DND-41 (cell line): ENCODE measurements at regions not wholly inside any gene's neighbourhood (a gene's known extent, or its start where the extent isn't known, plus 50 kb on each side); places are given as distances from the start of the nearest gene placed in this dataset.

Experiments used
- ATAC-seq: fragments of 200-7000 bp; cut with Tn5 transposase; 3 replicates; pipeline ENCODE4 v1.9.1; 2021; ENCODE audit warnings: low read depth; ENCODE audit not compliant: insufficient read depth
- DNase-seq: peaks from one replicate; pipeline ENCODE4 v3.0.0-alpha.2; 2020
- H2AFZ ChIP-seq: 2 replicates; pipeline ENCODE4 v1.6.0; 2012; ENCODE audit warnings: low read depth, low read length
- H3K27ac ChIP-seq: 2 replicates; pipeline ENCODE4 v1.5.1; 2012; ENCODE audit warnings: low read length, inconsistent platforms
- H3K27me3 ChIP-seq: fragments of 200-600 bp; sonication (generic); 2 replicates; pipeline ENCODE4 v1.6.0; 2012; ENCODE audit warnings: low read length, mild to moderate bottlenecking, inconsistent platforms; ENCODE audit not compliant: insufficient read depth, poor library complexity
- H3K36me3 ChIP-seq: 2 replicates; pipeline ENCODE4 v1.5.1; 2012; ENCODE audit warnings: low read length, inconsistent platforms; ENCODE audit not compliant: insufficient read depth
- H3K4me1 ChIP-seq: 2 replicates; pipeline ENCODE4 v1.5.1; 2012; ENCODE audit warnings: mild to moderate bottlenecking, low read length; ENCODE audit not compliant: insufficient read depth
- H3K4me2 ChIP-seq: 2 replicates; pipeline ENCODE4 v1.6.0; 2012; ENCODE audit warnings: mild to moderate bottlenecking, moderate library complexity, low read length, inconsistent platforms; ENCODE audit not compliant: insufficient read depth
- H3K4me3 ChIP-seq, 2 experiments: fragments of 200-600 bp in 1 of 2; shearing (Covaris generic) in 1 of 2; 2 replicates each; pipeline ENCODE4 v1.5.1; 2012 to 2016; ENCODE audit warnings: inconsistent platforms in 2 of 2, low read length in 2 of 2, mild to moderate bottlenecking in 2 of 2, low read depth in 1 of 2, moderate library complexity in 1 of 2
- H3K79me2 ChIP-seq: 2 replicates; pipeline ENCODE4 v1.6.0; 2012; ENCODE audit warnings: low read length, inconsistent platforms; ENCODE audit not compliant: insufficient read depth
- H3K9ac ChIP-seq: 2 replicates; pipeline ENCODE4 v1.6.0; 2012; ENCODE audit warnings: low read depth, mild to moderate bottlenecking, inconsistent platforms, low read length, moderate library complexity
- H3K9me3 ChIP-seq: 2 replicates; pipeline ENCODE4 v1.5.1; 2012; ENCODE audit warnings: low read length, moderate library complexity, mild to moderate bottlenecking, inconsistent platforms; ENCODE audit not compliant: insufficient read depth, severe bottlenecking
- H4K20me1 ChIP-seq: 2 replicates; pipeline ENCODE4 v1.6.0; 2012; ENCODE audit warnings: low read length; ENCODE audit not compliant: insufficient read depth
- CTCF ChIP-seq: IDR thresholded peaks from 2 replicates; pipeline ENCODE4 v1.5.1; 2012; ENCODE audit warnings: borderline replicate concordance, low read length, moderate library complexity, mild to moderate bottlenecking; ENCODE audit not compliant: poor library complexity, severe bottlenecking; ENCODE audit errors: extremely low read depth
- EZH2 ChIP-seq: IDR thresholded peaks from 3 replicates; pipeline ENCODE4 v1.6.1; 2012; ENCODE audit warnings: borderline replicate concordance, low read depth, mild to moderate bottlenecking, moderate library complexity, low read length, inconsistent platforms; ENCODE audit not compliant: severe bottlenecking

DNA sequence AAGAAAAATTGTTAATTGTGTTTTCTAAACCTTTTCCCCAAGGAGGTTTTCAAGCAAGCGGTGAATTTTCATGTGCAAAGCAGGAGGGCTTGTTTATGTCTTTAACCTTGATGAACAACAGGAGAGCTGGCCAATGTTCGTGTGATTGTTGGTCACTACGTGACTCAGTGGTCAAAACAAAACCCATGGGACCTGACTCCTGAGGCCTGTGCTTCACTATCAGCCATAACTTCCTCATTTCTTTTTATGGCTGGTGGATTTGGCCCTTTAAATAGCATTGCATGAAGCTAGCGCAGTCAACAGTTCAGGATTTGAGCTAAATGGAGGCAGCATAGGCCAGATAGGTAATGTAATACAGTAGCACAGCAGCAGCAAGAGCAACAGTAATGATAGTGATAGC, 80.5 kb downstream of the MID1IP1 start:
- no peak overlapping the region for H2AFZ ChIP-seq
- H3K4me2 ChIP-seq = no peak overlapping the region
- H4K20me1 ChIP-seq = no peaks in the 10 kb centered on the region
- H3K27ac ChIP-seq = no peak overlapping the region; the same call in 1 of the 2 replicates
- ATAC-seq (no peak), DNase-seq (no peak)
- no peaks in the 10 kb centered on the region for H3K36me3 ChIP-seq
- TF ChIP-seq EZH2 (no peak), CTCF (no peak)
- H3K27me3 ChIP-seq = no peaks in the 10 kb centered on the region
- no peaks in the 10 kb centered on the region for H3K9me3 ChIP-seq
- H3K9ac ChIP-seq = no peak overlapping the region
- no peak overlapping the region for H3K4me3 ChIP-seq
- peaks cover 64% of the 10 kb centered on the region for H3K4me1 ChIP-seq
- H3K79me2 ChIP-seq = no peaks in the 10 kb centered on the region

- ATAC-seq (no peak), DNase-seq (no peak)
- TF ChIP-seq EZH2 = no peak
- no peak for TF ChIP-seq CTCF
- Histone ChIP-seq H3K4me1 (peaks cover 53% of the 10 kb centered on the region), H3K4me2 (no peak overlapping the region; the same call in 1 of the 2 replicates), H3K4me3 (no peak overlapping the region), H4K20me1 (no peaks in the 10 kb centered on the region), H2AFZ (peak overlapping the region; percentile 25; the same call in 1 of the 2 replicates), H3K27ac (peak overlapping the region; percentile 50), H3K36me3 (no peaks in the 10 kb centered on the region), H3K9me3 (no peaks in the 10 kb centered on the region), H3K27me3 (no peaks in the 10 kb centered on the region), H3K79me2 (no peaks in the 10 kb centered on the region), H3K9ac (no peak overlapping the region)
These were observed 81.8 kb downstream of the MID1IP1 start for GRCh38 chrX:38882894-38883626.

GRCh38 chrX:38886112-38886511, 84.9 kb downstream of the MID1IP1 start:
- Histone ChIP-seq H3K9ac (no peak overlapping the region), H2AFZ (no peak overlapping the region), H3K36me3 (no peaks in the 10 kb centered on the region), H3K79me2 (no peaks in the 10 kb centered on the region), H3K9me3 (no peaks in the 10 kb centered on the region), H3K27me3 (no peaks in the 10 kb centered on the region), H3K4me1 (peaks cover 33% of the 10 kb centered on the region), H3K27ac (no peak overlapping the region), H3K4me3 (no peak overlapping the region), H3K4me2 (no peak overlapping the region), H4K20me1 (no peaks in the 10 kb centered on the region)
- DNase-seq (no peak), ATAC-seq (no peak)
- no peak for TF ChIP-seq CTCF
- no peak for TF ChIP-seq EZH2

- H3K9me3 ChIP-seq = no peaks in the 10 kb centered on the region
- H2AFZ ChIP-seq = no peak overlapping the region
- H3K36me3 ChIP-seq = no peaks in the 10 kb centered on the region
- DNase-seq (no peak), ATAC-seq (no peak)
- no peak overlapping the region for H3K27ac ChIP-seq
- H3K79me2 ChIP-seq = no peaks in the 10 kb centered on the region
- H3K9ac ChIP-seq = no peak overlapping the region
- no peaks in the 10 kb centered on the region for H4K20me1 ChIP-seq
- TF ChIP-seq EZH2 (no peak), CTCF (no peak)
- H3K27me3 ChIP-seq = no peaks in the 10 kb centered on the region
- peaks cover 41% of the 10 kb centered on the region for H3K4me1 ChIP-seq
- no peak overlapping the region for H3K4me2 ChIP-seq
- no peak overlapping the region for H3K4me3 ChIP-seq
These were observed 86.0 kb downstream of the MID1IP1 start for GRCh38 chrX:38887222-38887621.
